GM12878 (cell line): ENCODE measurements at regions not wholly inside any gene's neighbourhood (a gene's known extent, or its start where the extent isn't known, plus 50 kb on each side); places are given as distances from the start of the nearest gene placed in this dataset.

Experiments
- KDM1A ChIP-seq: fragments of 200-600 bp; sonication (generic); IDR thresholded peaks from 2 replicates; pipeline ENCODE4 v1.6.1; 2016; ENCODE audit warnings: borderline replicate concordance
- NRF1 ChIP-seq: conservative IDR thresholded peaks from 2 replicates; pipeline ENCODE4 v1.6.1; 2011; ENCODE audit warnings: mild to moderate bottlenecking, low read depth, low read length, improper control_type of control experiment
- RELA ChIP-seq: fragments of 450-650 bp; IDR thresholded peaks from 2 replicates; pipeline ENCODE4 v1.8.0; 2014; ENCODE audit warnings: borderline replicate concordance; ENCODE audit not compliant: partially characterized antibody
- RFX5 ChIP-seq: IDR thresholded peaks from 2 replicates; pipeline ENCODE4 v1.6.1; 2011; ENCODE audit warnings: low read depth, low read length, improper control_type of control experiment
- STAT3 ChIP-seq: IDR thresholded peaks from 2 replicates; pipeline ENCODE4 v1.6.1; 2011; ENCODE audit warnings: low read depth, low read length, improper control_type of control experiment
- TF ChIP-seq, protein P1 (sequence below): fragments of 150-350 bp; IDR thresholded peaks from 2 replicates; pipeline ENCODE4 v1.6.1; 2016; ENCODE audit warnings: low read depth, low read length
- TF ChIP-seq, protein P2 (sequence below): fragments of 450-650 bp; formaldehyde crosslinking; IDR thresholded peaks from 2 replicates; pipeline ENCODE4 v1.5.0; 2022; ENCODE audit warnings: mild to moderate bottlenecking, missing genetic modification characterization
- TF ChIP-seq, protein P3 (sequence below): IDR thresholded peaks from 2 replicates; pipeline ENCODE4 v1.6.1; 2011; ENCODE audit warnings: mild to moderate bottlenecking, low read depth, low read length, moderate library complexity; ENCODE audit not compliant: insufficient replicate concordance

DNA sequence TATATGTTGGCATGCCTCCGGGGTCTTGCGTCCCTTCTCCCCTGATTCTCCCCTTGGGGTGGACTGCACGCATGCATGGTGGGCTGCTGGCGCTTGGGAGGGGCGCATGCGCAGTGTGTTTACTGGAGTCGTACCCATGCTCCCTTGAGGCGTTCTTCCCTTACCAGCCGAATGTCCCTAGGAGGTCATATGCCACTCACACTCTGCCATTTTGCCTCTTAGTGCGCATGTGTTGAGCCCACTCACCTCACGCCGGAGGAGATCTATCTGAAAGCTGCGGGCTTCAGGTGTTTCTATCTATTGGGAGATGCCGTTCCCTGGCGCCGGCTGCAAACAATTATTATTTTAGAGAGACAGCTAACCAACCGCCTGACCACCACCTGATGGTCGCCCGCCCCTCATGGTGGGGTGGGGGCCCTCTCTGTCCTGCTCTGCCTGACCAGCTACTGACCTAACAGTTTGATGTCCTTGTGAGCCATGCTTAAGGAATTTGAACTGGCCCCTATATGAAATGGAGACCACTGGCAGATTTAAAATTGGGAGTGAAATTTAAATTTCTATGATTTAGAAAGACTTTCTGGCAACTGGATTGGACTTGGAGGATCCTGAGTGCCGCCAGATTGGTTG lies 179.6 kb downstream of the RNF144A start (continued):
- TF ChIP-seq, protein P1, sequence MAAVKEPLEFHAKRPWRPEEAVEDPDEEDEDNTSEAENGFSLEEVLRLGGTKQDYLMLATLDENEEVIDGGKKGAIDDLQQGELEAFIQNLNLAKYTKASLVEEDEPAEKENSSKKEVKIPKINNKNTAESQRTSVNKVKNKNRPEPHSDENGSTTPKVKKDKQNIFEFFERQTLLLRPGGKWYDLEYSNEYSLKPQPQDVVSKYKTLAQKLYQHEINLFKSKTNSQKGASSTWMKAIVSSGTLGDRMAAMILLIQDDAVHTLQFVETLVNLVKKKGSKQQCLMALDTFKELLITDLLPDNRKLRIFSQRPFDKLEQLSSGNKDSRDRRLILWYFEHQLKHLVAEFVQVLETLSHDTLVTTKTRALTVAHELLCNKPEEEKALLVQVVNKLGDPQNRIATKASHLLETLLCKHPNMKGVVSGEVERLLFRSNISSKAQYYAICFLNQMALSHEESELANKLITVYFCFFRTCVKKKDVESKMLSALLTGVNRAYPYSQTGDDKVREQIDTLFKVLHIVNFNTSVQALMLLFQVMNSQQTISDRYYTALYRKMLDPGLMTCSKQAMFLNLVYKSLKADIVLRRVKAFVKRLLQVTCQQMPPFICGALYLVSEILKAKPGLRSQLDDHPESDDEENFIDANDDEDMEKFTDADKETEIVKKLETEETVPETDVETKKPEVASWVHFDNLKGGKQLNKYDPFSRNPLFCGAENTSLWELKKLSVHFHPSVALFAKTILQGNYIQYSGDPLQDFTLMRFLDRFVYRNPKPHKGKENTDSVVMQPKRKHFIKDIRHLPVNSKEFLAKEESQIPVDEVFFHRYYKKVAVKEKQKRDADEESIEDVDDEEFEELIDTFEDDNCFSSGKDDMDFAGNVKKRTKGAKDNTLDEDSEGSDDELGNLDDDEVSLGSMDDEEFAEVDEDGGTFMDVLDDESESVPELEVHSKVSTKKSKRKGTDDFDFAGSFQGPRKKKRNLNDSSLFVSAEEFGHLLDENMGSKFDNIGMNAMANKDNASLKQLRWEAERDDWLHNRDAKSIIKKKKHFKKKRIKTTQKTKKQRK = no peak
- no peak for TF ChIP-seq RELA
- no peak for TF ChIP-seq KDM1A
- TF ChIP-seq, protein P2, sequence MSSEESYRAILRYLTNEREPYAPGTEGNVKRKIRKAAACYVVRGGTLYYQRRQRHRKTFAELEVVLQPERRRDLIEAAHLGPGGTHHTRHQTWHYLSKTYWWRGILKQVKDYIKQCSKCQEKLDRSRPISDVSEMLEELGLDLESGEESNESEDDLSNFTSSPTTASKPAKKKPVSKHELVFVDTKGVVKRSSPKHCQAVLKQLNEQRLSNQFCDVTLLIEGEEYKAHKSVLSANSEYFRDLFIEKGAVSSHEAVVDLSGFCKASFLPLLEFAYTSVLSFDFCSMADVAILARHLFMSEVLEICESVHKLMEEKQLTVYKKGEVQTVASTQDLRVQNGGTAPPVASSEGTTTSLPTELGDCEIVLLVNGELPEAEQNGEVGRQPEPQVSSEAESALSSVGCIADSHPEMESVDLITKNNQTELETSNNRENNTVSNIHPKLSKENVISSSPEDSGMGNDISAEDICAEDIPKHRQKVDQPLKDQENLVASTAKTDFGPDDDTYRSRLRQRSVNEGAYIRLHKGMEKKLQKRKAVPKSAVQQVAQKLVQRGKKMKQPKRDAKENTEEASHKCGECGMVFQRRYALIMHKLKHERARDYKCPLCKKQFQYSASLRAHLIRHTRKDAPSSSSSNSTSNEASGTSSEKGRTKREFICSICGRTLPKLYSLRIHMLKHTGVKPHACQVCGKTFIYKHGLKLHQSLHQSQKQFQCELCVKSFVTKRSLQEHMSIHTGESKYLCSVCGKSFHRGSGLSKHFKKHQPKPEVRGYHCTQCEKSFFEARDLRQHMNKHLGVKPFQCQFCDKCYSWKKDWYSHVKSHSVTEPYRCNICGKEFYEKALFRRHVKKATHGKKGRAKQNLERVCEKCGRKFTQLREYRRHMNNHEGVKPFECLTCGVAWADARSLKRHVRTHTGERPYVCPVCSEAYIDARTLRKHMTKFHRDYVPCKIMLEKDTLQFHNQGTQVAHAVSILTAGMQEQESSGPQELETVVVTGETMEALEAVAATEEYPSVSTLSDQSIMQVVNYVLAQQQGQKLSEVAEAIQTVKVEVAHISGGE (CRISPR knock-in tag) = no peak
- TF ChIP-seq NRF1 = no peak
- TF ChIP-seq RFX5 = no peak
- TF ChIP-seq STAT3 = no peak
- TF ChIP-seq, protein P3, sequence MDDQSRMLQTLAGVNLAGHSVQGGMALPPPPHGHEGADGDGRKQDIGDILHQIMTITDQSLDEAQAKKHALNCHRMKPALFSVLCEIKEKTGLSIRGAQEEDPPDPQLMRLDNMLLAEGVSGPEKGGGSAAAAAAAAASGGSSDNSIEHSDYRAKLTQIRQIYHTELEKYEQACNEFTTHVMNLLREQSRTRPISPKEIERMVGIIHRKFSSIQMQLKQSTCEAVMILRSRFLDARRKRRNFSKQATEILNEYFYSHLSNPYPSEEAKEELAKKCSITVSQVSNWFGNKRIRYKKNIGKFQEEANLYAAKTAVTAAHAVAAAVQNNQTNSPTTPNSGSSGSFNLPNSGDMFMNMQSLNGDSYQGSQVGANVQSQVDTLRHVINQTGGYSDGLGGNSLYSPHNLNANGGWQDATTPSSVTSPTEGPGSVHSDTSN = no peak
